ENCODE measurements at regions not wholly inside any gene's neighbourhood (a gene's known extent, or its start where the extent isn't known, plus 50 kb on each side); places are given as distances from the start of the nearest gene placed in this dataset.
A peak's percentile ranks its signal among the peaks of the same experiment; 100 is the strongest.

GRCh38 chr10:123599366-123599849 is 66.7 kb upstream of the GPR26 start:
- Histone ChIP-seq H4K20me1 (ENCODE audit: control insufficient read depth, insufficient read depth, insufficient read length) (no peaks in the 10 kb centered on the region), H2BK20ac (ENCODE audit: low read depth, low read length, poor library complexity, severe bottlenecking) (no peak overlapping the region), H3K27me3 (ENCODE audit: insufficient read depth, low read length) (no peaks in the 10 kb centered on the region), H4K5ac (ENCODE audit: insufficient read length, low read depth, low read length) (no peak overlapping the region), H2AK5ac (ENCODE audit: insufficient read length, low read length) (no peak overlapping the region), H2BK12ac (ENCODE audit: insufficient read length, low read depth, low read length) (no peak overlapping the region), H3K56ac (ENCODE audit: insufficient read length, low read depth, low read length) (no peak overlapping the region), H4K91ac (ENCODE audit: insufficient read length, low read depth, low read length) (no peak overlapping the region), H3K9ac (ENCODE audit: extremely low read depth, insufficient read length, low read length) (no peak overlapping the region), H2BK15ac (ENCODE audit: low read depth, low read length) (no peak overlapping the region), H3K4ac (ENCODE audit: low read depth, low read length) (no peak overlapping the region), H3K18ac (ENCODE audit: insufficient read length, low read depth, low read length) (peak overlapping the region; percentile 42), H3K4me2 (ENCODE audit: insufficient read depth, insufficient read length, low read length) (no peak overlapping the region), H3T11ph (ENCODE audit: low read length) (no peak overlapping the region), H3K27ac (ENCODE audit: insufficient read length, low read depth, low read length) (no peak overlapping the region), H3K4me1 (ENCODE audit: insufficient read depth, low read length) (no peaks in the 10 kb centered on the region), H3K23me2 (ENCODE audit: insufficient read length, low read depth, low read length, poor library complexity, severe bottlenecking) (no peaks in the 10 kb centered on the region), H2BK5ac (ENCODE audit: insufficient read length, low read length) (no peak overlapping the region), H3K79me2 (ENCODE audit: insufficient read depth, low read length) (no peaks in the 10 kb centered on the region), H3K14ac (ENCODE audit: insufficient read depth, low read length) (0 out of 2 replicates have a peak overlapping the region, but pooled peaks have one; percentile 40), H3K79me1 (ENCODE audit: insufficient read depth, low read depth, low read length, poor library complexity, severe bottlenecking) (no peaks in the 10 kb centered on the region), H3K23ac (ENCODE audit: insufficient read length, low read depth, low read length) (no peak overlapping the region), H4K8ac (replicated peaks; ENCODE audit: insufficient read length, low read depth, low read length) (no peak overlapping the region), H2BK120ac (ENCODE audit: low read depth, low read length, poor library complexity, severe bottlenecking) (no peak overlapping the region), H2AFZ (ENCODE audit: low read length) (no peak overlapping the region), H3K9me3 (ENCODE audit: control insufficient read depth, low read depth, low read length) (no peaks in the 10 kb centered on the region)
- WGBS (ENCODE audit: extremely low coverage, insufficient read length, low lambda C conversion rate), result no CpG with 5 or more reads among the region's 8 CpGs
- no peak for DNase-seq
- Mint-ChIP-seq H3K4me1 (peaks cover 3 to 8% of the 10 kb centered on the region in 2 experiments; a peak in 2 of 4 replicates), H3K36me3 (ENCODE audit: insufficient read depth in 1 of 3, low read depth in 3 of 3) (no peaks in the 10 kb centered on the region), H3K4me3 (no peak overlapping the region), H3K27ac (no peak overlapping the region), H3K27me3 (ENCODE audit: low read depth) (peaks cover 9% of the 10 kb centered on the region), H3K9me3 (peaks cover 6 to 8% of the 10 kb centered on the region in 2 experiments; a peak in 3 of 5 replicates)
- TF ChIP-seq CTCF (conservative IDR thresholded peaks at IDR 0.05), result no peak

Measured in H9 (cell line).